ENCODE measurements at regions not wholly inside any gene's neighbourhood (a gene's known extent, or its start where the extent isn't known, plus 50 kb on each side); places are given as distances from the start of the nearest gene placed in this dataset.

DNA sequence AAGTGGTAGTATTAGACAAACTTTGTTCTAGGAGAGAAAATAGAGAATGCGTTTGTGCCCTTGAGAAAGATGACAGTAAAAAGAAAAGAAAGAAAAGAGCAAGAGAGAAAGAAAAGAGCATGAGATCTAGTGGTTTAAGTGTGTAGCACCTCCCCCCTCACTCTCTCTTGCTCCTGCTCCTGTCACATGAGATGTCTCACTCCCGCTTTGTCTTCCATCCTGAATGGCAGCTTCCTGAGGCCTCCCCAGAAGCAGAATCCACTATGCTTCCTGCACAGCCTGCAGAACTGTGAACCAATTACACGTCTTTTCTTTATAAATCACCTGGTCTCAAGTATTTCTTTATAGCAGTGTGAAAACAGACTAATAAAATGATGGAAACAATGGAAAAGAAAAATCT, 499.6 kb downstream of the ACTRT1 start:
- Mint-ChIP-seq H3K4me1 (peaks cover 4 to 7% of the 10 kb centered on the region in 2 experiments), H3K9me3 (peaks cover 25 to 60% of the 10 kb centered on the region in 2 experiments), H3K27ac (no peak overlapping the region; a peak in 1 of 7 replicates), H3K4me3 (no peak overlapping the region), H3K36me3 (ENCODE audit: insufficient read depth in 1 of 3, low read depth in 3 of 3) (peaks cover 7 to 10% (median 9%) of the 10 kb centered on the region in 3 experiments), H3K27me3 (ENCODE audit: low read depth) (no peaks in the 10 kb centered on the region)
- H4K8ac ChIP-seq (replicated peaks; ENCODE audit: insufficient read length, low read depth, low read length): no peak overlapping the region
- no peak overlapping the region for H3K23ac ChIP-seq (ENCODE audit: insufficient read length, low read depth, low read length)
- no peaks in the 10 kb centered on the region for H4K20me1 ChIP-seq (ENCODE audit: control insufficient read depth, insufficient read depth, insufficient read length)
- no peak overlapping the region for H2AK5ac ChIP-seq (ENCODE audit: insufficient read length, low read length)
- H2BK120ac ChIP-seq (ENCODE audit: low read depth, low read length, poor library complexity, severe bottlenecking): no peak overlapping the region
- no peak overlapping the region for H2BK5ac ChIP-seq (ENCODE audit: insufficient read length, low read length)
- peak; percentile 31 for DNase-seq
- H3K56ac ChIP-seq (ENCODE audit: insufficient read length, low read depth, low read length): no peak overlapping the region
- no peak overlapping the region for H4K91ac ChIP-seq (ENCODE audit: insufficient read length, low read depth, low read length)
- H3K27ac ChIP-seq (ENCODE audit: insufficient read length, low read depth, low read length): no peak overlapping the region
- no peak overlapping the region for H3K4ac ChIP-seq (ENCODE audit: low read depth, low read length)
- no peak overlapping the region for H3K9ac ChIP-seq (ENCODE audit: extremely low read depth, insufficient read length, low read length)
- no peak overlapping the region for H4K5ac ChIP-seq (ENCODE audit: insufficient read length, low read depth, low read length)
- no peaks in the 10 kb centered on the region for H3K27me3 ChIP-seq (ENCODE audit: insufficient read depth, low read length)
- H3K79me1 ChIP-seq (ENCODE audit: insufficient read depth, low read depth, low read length, poor library complexity, severe bottlenecking): no peaks in the 10 kb centered on the region
- no peaks in the 10 kb centered on the region for H3K9me3 ChIP-seq (ENCODE audit: control insufficient read depth, low read depth, low read length)
- H3K4me2 ChIP-seq (ENCODE audit: insufficient read depth, insufficient read length, low read length): no peak overlapping the region
- H3K18ac ChIP-seq (ENCODE audit: insufficient read length, low read depth, low read length): no peak overlapping the region
- H3K23me2 ChIP-seq (ENCODE audit: insufficient read length, low read depth, low read length, poor library complexity, severe bottlenecking): no peaks in the 10 kb centered on the region
- H3K79me2 ChIP-seq (ENCODE audit: insufficient read depth, low read length): no peaks in the 10 kb centered on the region
- no peak overlapping the region for H2BK15ac ChIP-seq (ENCODE audit: low read depth, low read length)
- no peak overlapping the region for H3T11ph ChIP-seq (ENCODE audit: low read length)
- no CpG with 5 or more reads among the region's 3 CpGs for WGBS (ENCODE audit: extremely low coverage, insufficient read length, low lambda C conversion rate)
- no peak overlapping the region for H2BK12ac ChIP-seq (ENCODE audit: insufficient read length, low read depth, low read length)
- H2AFZ ChIP-seq (ENCODE audit: low read length): no peak overlapping the region
- H3K4me1 ChIP-seq (ENCODE audit: insufficient read depth, low read length): no peaks in the 10 kb centered on the region
- TF ChIP-seq, protein P1, sequence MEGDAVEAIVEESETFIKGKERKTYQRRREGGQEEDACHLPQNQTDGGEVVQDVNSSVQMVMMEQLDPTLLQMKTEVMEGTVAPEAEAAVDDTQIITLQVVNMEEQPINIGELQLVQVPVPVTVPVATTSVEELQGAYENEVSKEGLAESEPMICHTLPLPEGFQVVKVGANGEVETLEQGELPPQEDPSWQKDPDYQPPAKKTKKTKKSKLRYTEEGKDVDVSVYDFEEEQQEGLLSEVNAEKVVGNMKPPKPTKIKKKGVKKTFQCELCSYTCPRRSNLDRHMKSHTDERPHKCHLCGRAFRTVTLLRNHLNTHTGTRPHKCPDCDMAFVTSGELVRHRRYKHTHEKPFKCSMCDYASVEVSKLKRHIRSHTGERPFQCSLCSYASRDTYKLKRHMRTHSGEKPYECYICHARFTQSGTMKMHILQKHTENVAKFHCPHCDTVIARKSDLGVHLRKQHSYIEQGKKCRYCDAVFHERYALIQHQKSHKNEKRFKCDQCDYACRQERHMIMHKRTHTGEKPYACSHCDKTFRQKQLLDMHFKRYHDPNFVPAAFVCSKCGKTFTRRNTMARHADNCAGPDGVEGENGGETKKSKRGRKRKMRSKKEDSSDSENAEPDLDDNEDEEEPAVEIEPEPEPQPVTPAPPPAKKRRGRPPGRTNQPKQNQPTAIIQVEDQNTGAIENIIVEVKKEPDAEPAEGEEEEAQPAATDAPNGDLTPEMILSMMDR (conservative IDR thresholded peaks at IDR 0.05): no peak
- no peak overlapping the region for H2BK20ac ChIP-seq (ENCODE audit: low read depth, low read length, poor library complexity, severe bottlenecking)
- no peak overlapping the region for H3K14ac ChIP-seq (ENCODE audit: insufficient read depth, low read length)
